IPS-18a (cell line): ENCODE measurements at regions not wholly inside any gene's neighbourhood (a gene's known extent, or its start where the extent isn't known, plus 50 kb on each side); places are given as distances from the start of the nearest gene placed in this dataset.

Experiments used
- H3K27ac ChIP-seq: one replicate; pipeline ENCODE4 v1.5.1; 2013; ENCODE audit warnings: low read length
- H3K27me3 ChIP-seq: one replicate; pipeline ENCODE4 v1.6.1; 2013; ENCODE audit warnings: mild to moderate bottlenecking, low read length; ENCODE audit not compliant: control insufficient read depth, insufficient read depth
- H3K36me3 ChIP-seq: one replicate; pipeline ENCODE4 v1.6.1; 2013; ENCODE audit warnings: low read depth, low read length; ENCODE audit not compliant: control insufficient read depth
- H3K4me1 ChIP-seq: one replicate; pipeline ENCODE4 v1.6.1; 2013; ENCODE audit warnings: low read depth, low read length; ENCODE audit not compliant: control insufficient read depth
- H3K4me3 ChIP-seq: one replicate; pipeline ENCODE4 v1.5.1; 2013; ENCODE audit warnings: low read length
- H3K9ac ChIP-seq: one replicate; pipeline ENCODE4 v1.6.1; 2013; ENCODE audit warnings: mild to moderate bottlenecking, low read length, moderate library complexity
- H3K9me3 ChIP-seq: one replicate; pipeline ENCODE4 v1.6.1; 2013; ENCODE audit warnings: low read depth, low read length; ENCODE audit not compliant: control insufficient read depth

DNA sequence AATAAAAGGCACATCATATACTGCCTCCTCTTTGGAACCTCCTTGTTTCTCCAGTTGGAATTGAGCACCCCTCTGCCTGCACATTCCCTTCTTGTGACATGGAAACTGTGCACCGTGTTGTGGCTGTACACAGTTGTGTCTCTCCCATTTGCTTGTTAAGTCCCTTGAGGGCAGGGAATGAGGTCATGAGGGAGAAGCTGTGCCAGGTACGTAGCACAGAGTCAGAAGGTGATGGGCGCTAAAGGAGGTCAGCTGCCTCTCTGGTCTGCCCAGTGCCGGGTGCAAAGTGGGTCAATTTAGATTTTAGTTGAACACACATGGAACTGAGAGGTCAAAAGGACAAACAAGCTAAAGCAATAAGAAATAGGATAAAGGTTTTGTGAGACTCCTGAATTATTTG, 124.4 kb downstream of the FAM43A start:
- Histone ChIP-seq H3K27ac (no peak overlapping the region), H3K4me1 (peaks cover 3% of the 10 kb centered on the region), H3K4me3 (no peak overlapping the region), H3K36me3 (no peaks in the 10 kb centered on the region), H3K9ac (no peak overlapping the region), H3K27me3 (no peaks in the 10 kb centered on the region), H3K9me3 (no peaks in the 10 kb centered on the region)

DNA sequence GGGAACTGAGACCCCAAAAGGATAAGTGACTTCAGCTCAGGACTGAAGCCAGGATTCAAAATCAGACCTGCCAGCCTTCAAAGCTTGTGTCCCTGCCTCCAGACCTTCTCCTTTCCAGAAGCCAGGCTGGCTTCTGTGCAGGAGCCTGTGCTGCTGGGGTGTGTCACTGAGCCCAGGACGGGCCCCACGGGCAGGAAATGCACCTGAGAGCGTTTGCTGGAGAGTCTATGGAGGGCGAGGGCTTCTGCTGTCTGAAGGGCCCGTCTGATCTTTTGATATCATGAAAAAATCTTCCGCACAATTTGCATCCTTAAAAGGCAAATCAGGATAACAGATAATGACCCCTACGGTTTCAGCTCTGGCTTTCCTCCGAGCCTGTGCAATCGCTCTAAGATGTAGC, 125.4 kb downstream of the FAM43A start:
- Histone ChIP-seq H3K4me1 (peaks cover 3% of the 10 kb centered on the region), H3K9me3 (no peaks in the 10 kb centered on the region), H3K27ac (no peak overlapping the region), H3K27me3 (no peaks in the 10 kb centered on the region), H3K36me3 (no peaks in the 10 kb centered on the region), H3K9ac (no peak overlapping the region), H3K4me3 (no peak overlapping the region)

DNA sequence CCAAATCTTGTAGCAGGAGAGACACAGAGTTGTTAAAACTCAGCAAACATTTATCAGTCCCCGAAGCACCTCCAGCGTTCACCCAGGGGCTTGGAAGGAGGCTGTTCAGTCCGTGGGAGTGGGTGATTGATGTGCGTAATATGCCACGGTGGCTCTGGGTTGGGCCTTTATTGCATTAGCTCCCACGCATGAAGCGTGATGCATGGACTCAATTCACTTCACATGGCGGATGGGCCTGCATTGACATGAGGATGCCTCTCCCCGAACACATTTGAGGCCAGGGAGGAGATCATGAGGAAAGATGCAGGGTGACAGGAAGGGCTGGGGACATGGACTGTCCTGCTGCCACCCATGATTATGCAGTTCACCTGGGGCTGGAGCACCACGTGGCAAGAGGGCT, 126.5 kb downstream of the FAM43A start:
- H3K4me3 ChIP-seq = no peak overlapping the region
- H3K36me3 ChIP-seq = no peaks in the 10 kb centered on the region
- H3K4me1 ChIP-seq = peaks cover 3% of the 10 kb centered on the region
- H3K27ac ChIP-seq = no peak overlapping the region
- no peaks in the 10 kb centered on the region for H3K9me3 ChIP-seq
- no peaks in the 10 kb centered on the region for H3K27me3 ChIP-seq
- no peak overlapping the region for H3K9ac ChIP-seq

GRCh38 chr3:194814878-194815357, 129.2 kb downstream of the FAM43A start:
- Histone ChIP-seq H3K9me3 (no peaks in the 10 kb centered on the region), H3K27ac (no peak overlapping the region), H3K9ac (no peak overlapping the region), H3K27me3 (no peaks in the 10 kb centered on the region), H3K36me3 (no peaks in the 10 kb centered on the region), H3K4me1 (peaks cover 3% of the 10 kb centered on the region), H3K4me3 (no peak overlapping the region)

DNA sequence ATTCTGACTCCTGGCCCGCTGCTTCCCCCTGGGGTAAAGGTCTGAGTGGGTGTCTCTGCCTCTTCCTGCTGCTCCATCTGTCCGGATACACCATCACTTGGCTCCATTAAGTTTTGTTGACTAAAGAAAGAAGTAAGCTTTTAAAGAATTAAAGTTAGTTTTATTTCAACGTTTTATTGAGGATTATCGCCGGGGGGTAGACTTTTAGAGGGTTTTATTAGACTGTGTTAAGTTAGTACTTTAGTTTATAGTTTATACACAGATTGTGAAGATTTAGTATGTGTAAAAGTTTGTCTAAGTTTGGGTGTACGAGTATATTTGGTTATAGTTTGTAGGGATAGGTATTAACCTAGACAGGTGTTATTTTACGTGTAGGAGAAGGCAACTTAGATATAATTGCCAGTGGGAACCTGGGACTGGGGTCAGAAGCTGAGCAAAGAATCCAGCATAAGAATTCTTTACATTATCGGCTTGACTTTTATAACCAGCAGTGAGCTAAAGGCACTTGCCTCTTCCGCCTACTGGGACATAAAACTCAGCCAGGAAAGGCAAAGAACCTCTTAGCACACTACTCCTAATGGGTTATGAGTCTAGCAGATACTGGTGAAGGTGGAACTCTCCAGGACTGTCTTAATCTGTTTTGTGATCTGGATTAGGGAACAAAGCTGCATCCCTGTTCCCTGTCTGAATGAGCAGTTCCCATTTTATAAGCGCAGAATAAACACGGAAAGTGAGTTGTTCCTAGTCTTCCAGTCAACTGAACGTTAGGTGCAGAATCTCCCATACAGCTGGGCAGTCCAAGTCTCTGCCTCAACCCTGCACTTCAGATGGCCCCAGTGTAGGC, 131.3 kb downstream of the FAM43A start:
- no peaks in the 10 kb centered on the region for H3K27me3 ChIP-seq
- no peaks in the 10 kb centered on the region for H3K36me3 ChIP-seq
- no peak overlapping the region for H3K4me3 ChIP-seq
- no peak overlapping the region for H3K9ac ChIP-seq
- no peaks in the 10 kb centered on the region for H3K9me3 ChIP-seq
- no peaks in the 10 kb centered on the region for H3K4me1 ChIP-seq
- H3K27ac ChIP-seq = no peak overlapping the region

- no peaks in the 10 kb centered on the region for H3K36me3 ChIP-seq
- H3K4me1 ChIP-seq = no peaks in the 10 kb centered on the region
- no peaks in the 10 kb centered on the region for H3K9me3 ChIP-seq
- no peak overlapping the region for H3K4me3 ChIP-seq
- H3K27me3 ChIP-seq = no peaks in the 10 kb centered on the region
- no peak overlapping the region for H3K27ac ChIP-seq
- H3K9ac ChIP-seq = no peak overlapping the region
Measured at GRCh38 chr3:194817592-194817930, 131.9 kb downstream of the FAM43A start.

- no peaks in the 10 kb centered on the region for H3K9me3 ChIP-seq
- no peaks in the 10 kb centered on the region for H3K36me3 ChIP-seq
- H3K4me3 ChIP-seq = no peak overlapping the region
- no peak overlapping the region for H3K9ac ChIP-seq
- no peaks in the 10 kb centered on the region for H3K27me3 ChIP-seq
- H3K4me1 ChIP-seq = no peaks in the 10 kb centered on the region
- H3K27ac ChIP-seq = no peak overlapping the region
Measured at GRCh38 chr3:194817936-194818335, 132.3 kb downstream of the FAM43A start.

- Histone ChIP-seq H3K27ac (no peak overlapping the region), H3K4me1 (no peaks in the 10 kb centered on the region)
Measured at GRCh38 chr3:194824100-194824499, 138.4 kb downstream of the FAM43A start.

DNA sequence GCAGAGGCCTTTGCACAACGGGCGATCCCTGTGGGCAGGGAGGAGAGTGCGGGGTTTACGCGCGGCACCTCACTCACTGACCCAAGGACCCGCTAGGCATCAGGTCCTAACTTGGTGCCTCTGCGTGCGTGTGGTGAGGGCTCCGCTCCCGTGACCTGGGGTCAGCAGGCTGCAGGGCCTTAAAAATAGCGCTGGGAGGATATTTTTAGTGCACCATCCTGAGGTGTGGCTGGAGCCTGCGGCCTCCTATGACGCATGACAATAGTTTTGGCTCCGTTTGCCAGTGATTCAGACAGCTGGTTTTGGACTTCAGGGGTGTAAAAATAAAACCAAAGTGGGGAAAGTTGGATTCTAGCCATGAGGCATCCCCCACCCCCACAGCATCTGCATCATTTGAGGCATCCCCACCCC, 139.0 kb downstream of the FAM43A start:
- Histone ChIP-seq H3K27ac (no peak overlapping the region), H3K9ac (no peak overlapping the region), H3K4me3 (no peak overlapping the region), H3K27me3 (no peaks in the 10 kb centered on the region), H3K9me3 (no peaks in the 10 kb centered on the region), H3K4me1 (no peaks in the 10 kb centered on the region), H3K36me3 (no peaks in the 10 kb centered on the region)

More at GRCh38 chr3:194824100-194824499, 138.4 kb downstream of the FAM43A start:
- no peaks in the 10 kb centered on the region for H3K27me3 ChIP-seq
- no peak overlapping the region for H3K4me3 ChIP-seq
- H3K9me3 ChIP-seq = no peaks in the 10 kb centered on the region
- no peak overlapping the region for H3K9ac ChIP-seq
- H3K36me3 ChIP-seq = no peaks in the 10 kb centered on the region

DNA sequence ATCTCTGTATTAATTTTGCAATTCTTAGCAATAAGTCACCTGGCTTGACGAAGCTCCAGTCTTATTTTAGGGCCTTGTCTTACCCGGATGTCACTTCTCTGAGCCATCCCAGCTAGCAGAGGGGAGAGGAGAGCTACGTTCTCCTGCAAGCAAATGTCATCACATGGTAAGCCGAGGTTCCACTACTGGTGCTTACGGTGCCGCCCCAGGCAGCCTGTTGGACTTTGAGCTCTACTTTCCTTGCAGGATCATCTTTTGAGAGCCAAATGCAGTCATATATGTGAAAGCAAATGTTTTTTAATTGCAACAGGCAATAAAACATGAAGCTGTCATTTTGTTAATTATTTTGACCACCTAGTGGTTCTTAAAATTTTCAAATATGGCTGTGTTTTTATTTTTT, 140.9 kb downstream of the FAM43A start:
- H3K27me3 ChIP-seq = no peaks in the 10 kb centered on the region
- no peak overlapping the region for H3K4me3 ChIP-seq
- H3K9ac ChIP-seq = no peak overlapping the region
- H3K36me3 ChIP-seq = no peaks in the 10 kb centered on the region
- H3K27ac ChIP-seq = no peak overlapping the region
- no peaks in the 10 kb centered on the region for H3K4me1 ChIP-seq
- H3K9me3 ChIP-seq = no peaks in the 10 kb centered on the region

DNA sequence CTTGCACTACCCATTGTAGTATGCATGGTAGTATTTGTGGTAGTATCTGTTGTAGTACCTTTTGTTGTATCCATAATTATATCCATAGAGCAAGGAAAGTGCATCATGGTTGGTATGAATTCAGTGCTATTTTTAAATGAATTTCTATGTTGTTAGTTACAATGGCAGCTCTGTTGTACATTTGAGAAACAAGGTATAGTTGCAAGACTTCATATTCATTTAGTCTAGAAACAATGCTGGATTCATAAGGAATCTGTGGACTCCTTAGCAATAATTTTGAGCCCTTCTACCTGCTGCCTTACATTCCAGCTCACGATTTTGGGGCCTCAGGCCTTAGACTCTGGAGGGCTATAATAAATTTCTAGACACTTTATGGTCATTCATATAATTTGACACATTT, 141.8 kb downstream of the FAM43A start:
- no peak overlapping the region for H3K9ac ChIP-seq
- no peaks in the 10 kb centered on the region for H3K4me1 ChIP-seq
- H3K27me3 ChIP-seq = no peaks in the 10 kb centered on the region
- no peaks in the 10 kb centered on the region for H3K36me3 ChIP-seq
- no peak overlapping the region for H3K27ac ChIP-seq
- no peaks in the 10 kb centered on the region for H3K9me3 ChIP-seq
- H3K4me3 ChIP-seq = no peak overlapping the region

DNA sequence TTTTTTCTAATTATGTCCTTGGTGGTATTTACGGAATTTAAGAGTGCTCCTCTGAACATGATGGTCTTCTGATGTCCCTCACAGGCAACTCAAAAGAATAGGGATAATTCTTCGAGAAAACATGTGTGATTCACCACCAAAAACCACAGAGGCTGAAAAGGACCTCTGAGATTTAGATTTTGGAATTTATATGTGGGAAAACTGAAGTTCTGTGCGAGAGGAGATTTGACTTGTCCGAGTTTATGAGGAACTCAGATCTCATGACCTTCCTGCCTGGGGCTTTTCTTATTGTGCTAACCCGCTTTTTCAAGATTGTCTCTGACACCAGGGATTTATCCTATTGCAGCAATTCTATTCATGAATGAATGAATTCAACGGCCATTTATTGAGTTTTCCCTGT, 142.4 kb downstream of the FAM43A start:
- Histone ChIP-seq H3K4me3 (no peak overlapping the region), H3K36me3 (no peaks in the 10 kb centered on the region), H3K4me1 (no peaks in the 10 kb centered on the region), H3K9me3 (no peaks in the 10 kb centered on the region), H3K9ac (no peak overlapping the region), H3K27ac (no peak overlapping the region), H3K27me3 (no peaks in the 10 kb centered on the region)
